Stimulated activated CD8-positive, alpha-beta memory T cell treated with anti-CD3 and anti-CD28 coated beads, Interleukin-12 subunit alpha, Interleukin-12 subunit beta, amount 100 ng/mL, for 4 hours (primary cell): ENCODE measurements at regions not wholly inside any gene's neighbourhood (a gene's known extent, or its start where the extent isn't known, plus 50 kb on each side); places are given as distances from the start of the nearest gene placed in this dataset.
"Not testable (repeated sequence)": the region's sequence is repeated elsewhere in the genome, so short reads cannot be mapped to it uniquely, and the experiment has no call there.

Experiments
- DNase-seq: peaks from one replicate; pipeline ENCODE4 v3.0.0-alpha.2; 2020; ENCODE audit warnings: low read depth

GRCh38 chr6:102907181-102907580 lies 1513.7 kb downstream of the GRIK2 start:
- no peak for DNase-seq

GRCh38 chr6:102902471-102902870 lies 1509.0 kb downstream of the GRIK2 start:
- no peak for DNase-seq

GRCh38 chr6:102895683-102896082 lies 1502.2 kb downstream of the GRIK2 start:
- DNase-seq, result no peak

GRCh38 chr6:102885165-102885564 lies 1491.7 kb downstream of the GRIK2 start:
- DNase-seq, result no peak

- DNase-seq, result no peak
Observed at GRCh38 chr6:102853249-102853955, 1459.9 kb downstream of the GRIK2 start.

GRCh38 chr6:102848796-102849195 lies 1455.3 kb downstream of the GRIK2 start:
- no peak for DNase-seq

GRCh38 chr6:102848210-102848609 lies 1454.7 kb downstream of the GRIK2 start:
- no peak for DNase-seq

- DNase-seq, result no peak
Observed at GRCh38 chr6:102841060-102841459, 1447.6 kb downstream of the GRIK2 start.

GRCh38 chr6:102832021-102832420 lies 1438.5 kb downstream of the GRIK2 start:
- DNase-seq, result no peak

- DNase-seq, result no peak
Observed at GRCh38 chr6:102820098-102820497, 1426.6 kb downstream of the GRIK2 start.

- DNase-seq, result no peak
Observed at GRCh38 chr6:102815207-102815606, 1421.7 kb downstream of the GRIK2 start.

- no peak for DNase-seq
Observed at GRCh38 chr6:102813489-102814275, 1420.2 kb downstream of the GRIK2 start.

- DNase-seq, result no peak
Observed at GRCh38 chr6:102812242-102812641, 1418.7 kb downstream of the GRIK2 start.

- DNase-seq, result not testable (repeated sequence)
Observed at GRCh38 chr6:102808944-102809505, 1415.5 kb downstream of the GRIK2 start.

- no peak for DNase-seq
Observed at GRCh38 chr6:102799051-102799450, 1405.5 kb downstream of the GRIK2 start.

- DNase-seq, result no peak
Observed at GRCh38 chr6:102798636-102799035, 1405.1 kb downstream of the GRIK2 start.

- DNase-seq, result no peak
Observed at GRCh38 chr6:102793752-102794151, 1400.2 kb downstream of the GRIK2 start.

- DNase-seq, result no peak
Observed at GRCh38 chr6:102774326-102774725, 1380.8 kb downstream of the GRIK2 start.

- DNase-seq, result no peak
Observed at GRCh38 chr6:102773636-102774035, 1380.1 kb downstream of the GRIK2 start.

- DNase-seq, result no peak
Observed at GRCh38 chr6:102766963-102767362, 1373.5 kb downstream of the GRIK2 start.

GRCh38 chr6:102764317-102764716 lies 1370.8 kb downstream of the GRIK2 start:
- no peak for DNase-seq

GRCh38 chr6:102763891-102764290 lies 1370.4 kb downstream of the GRIK2 start:
- DNase-seq, result no peak

- no peak for DNase-seq
Observed at GRCh38 chr6:102761872-102762271, 1368.4 kb downstream of the GRIK2 start.
